ENCODE measurements at regions not wholly inside any gene's neighbourhood (a gene's known extent, or its start where the extent isn't known, plus 50 kb on each side); places are given as distances from the start of the nearest gene placed in this dataset.

DNA sequence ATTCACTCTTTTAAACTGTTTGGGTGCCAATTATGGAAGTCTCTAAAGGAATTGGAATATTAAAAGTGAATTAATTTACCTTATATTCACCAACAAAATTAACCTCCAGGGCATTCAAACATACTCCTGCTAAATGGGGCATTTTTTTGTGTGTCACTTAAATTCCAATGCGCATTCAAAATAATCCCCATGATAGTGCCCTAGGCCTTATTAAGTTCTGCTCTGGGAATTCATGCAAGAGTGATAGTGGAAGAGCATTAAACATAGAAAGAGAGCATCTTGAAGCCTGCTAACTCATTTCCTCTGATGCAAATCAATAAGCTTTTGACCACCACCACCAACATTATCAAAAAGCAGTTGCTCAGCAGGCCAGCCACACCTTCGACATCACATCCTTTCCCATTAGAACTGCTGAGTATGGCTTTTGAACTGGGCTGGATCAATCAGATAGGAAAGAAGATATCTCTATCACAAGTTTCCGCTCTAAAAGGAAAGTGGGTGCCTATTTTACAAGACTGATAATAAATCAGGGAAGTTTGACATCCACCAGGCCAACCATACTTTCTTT lies 156.7 kb downstream of the TMCO5A start:
- TF ChIP-seq, protein P1, sequence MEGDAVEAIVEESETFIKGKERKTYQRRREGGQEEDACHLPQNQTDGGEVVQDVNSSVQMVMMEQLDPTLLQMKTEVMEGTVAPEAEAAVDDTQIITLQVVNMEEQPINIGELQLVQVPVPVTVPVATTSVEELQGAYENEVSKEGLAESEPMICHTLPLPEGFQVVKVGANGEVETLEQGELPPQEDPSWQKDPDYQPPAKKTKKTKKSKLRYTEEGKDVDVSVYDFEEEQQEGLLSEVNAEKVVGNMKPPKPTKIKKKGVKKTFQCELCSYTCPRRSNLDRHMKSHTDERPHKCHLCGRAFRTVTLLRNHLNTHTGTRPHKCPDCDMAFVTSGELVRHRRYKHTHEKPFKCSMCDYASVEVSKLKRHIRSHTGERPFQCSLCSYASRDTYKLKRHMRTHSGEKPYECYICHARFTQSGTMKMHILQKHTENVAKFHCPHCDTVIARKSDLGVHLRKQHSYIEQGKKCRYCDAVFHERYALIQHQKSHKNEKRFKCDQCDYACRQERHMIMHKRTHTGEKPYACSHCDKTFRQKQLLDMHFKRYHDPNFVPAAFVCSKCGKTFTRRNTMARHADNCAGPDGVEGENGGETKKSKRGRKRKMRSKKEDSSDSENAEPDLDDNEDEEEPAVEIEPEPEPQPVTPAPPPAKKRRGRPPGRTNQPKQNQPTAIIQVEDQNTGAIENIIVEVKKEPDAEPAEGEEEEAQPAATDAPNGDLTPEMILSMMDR (IDR thresholded peaks at IDR 0.05): no peak
- no peak for TF ChIP-seq POLR2AphosphoS5 (IDR thresholded peaks at IDR 0.05)

Measured in transverse colon (tissue), 4 donors.